Mesothelial cell of epicardium (in vitro differentiated cells): ENCODE measurements at regions not wholly inside any gene's neighbourhood (a gene's known extent, or its start where the extent isn't known, plus 50 kb on each side); places are given as distances from the start of the nearest gene placed in this dataset.
"Not testable (repeated sequence)": the region's sequence is repeated elsewhere in the genome, so short reads cannot be mapped to it uniquely, and the experiment has no call there.

Experiments
- DNase-seq, 2 experiments: peaks; one replicate each; pipeline ENCODE4 v3.0.0; 2021; ENCODE audit warnings: low spot score in 2 of 2; ENCODE audit not compliant: unreplicated experiment in 2 of 2
- H3K27ac Mint-ChIP-seq: 2 replicates; pipeline ENCODE4 v1.8.0; 2021; ENCODE audit warnings: mixed read lengths
- H3K27me3 Mint-ChIP-seq: 2 replicates; pipeline ENCODE4 v1.8.0; 2021; ENCODE audit warnings: low read depth, mixed read lengths
- H3K36me3 Mint-ChIP-seq: 2 replicates; pipeline ENCODE4 v1.8.0; 2021; ENCODE audit warnings: mixed read lengths
- H3K4me1 Mint-ChIP-seq: 2 replicates; pipeline ENCODE4 v1.8.0; 2021; ENCODE audit warnings: mixed read lengths
- H3K4me3 Mint-ChIP-seq: 2 replicates; pipeline ENCODE4 v1.8.0; 2021; ENCODE audit warnings: mild to moderate bottlenecking, moderate library complexity, mixed read lengths
- H3K9me3 Mint-ChIP-seq: 2 replicates; pipeline ENCODE4 v1.8.0; 2021; ENCODE audit warnings: mixed read lengths
- TF ChIP-seq, protein P1 (sequence below): fragments of 200-600 bp; sonication (generic); IDR thresholded peaks from one replicate; pipeline ENCODE4 v1.5.0; 2021; ENCODE audit warnings: antibody characterized with exemption; ENCODE audit not compliant: unreplicated experiment

DNA sequence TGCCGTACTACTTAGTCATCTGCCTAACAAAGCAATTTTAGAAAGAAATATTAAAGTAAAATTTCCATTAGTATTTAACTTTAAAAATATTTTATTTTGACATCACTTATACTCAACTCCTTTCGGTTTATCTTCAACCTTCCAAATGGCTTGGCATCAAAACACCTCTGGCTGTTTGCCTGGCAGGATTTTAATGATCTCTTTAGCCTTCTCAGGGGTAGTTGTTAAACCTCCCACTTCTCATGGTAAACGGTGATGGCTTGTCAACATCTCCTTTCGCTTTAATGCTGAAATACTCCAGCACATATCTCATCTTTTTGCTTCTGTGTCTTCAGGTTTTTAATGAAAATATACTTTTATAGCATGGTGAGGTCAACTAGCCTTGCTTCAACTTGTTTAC, 747.1 kb downstream of the CETN3 start:
- no peak overlapping the region for H3K4me3 Mint-ChIP-seq
- no peak for DNase-seq
- H3K27me3 Mint-ChIP-seq, result no peaks in the 10 kb centered on the region
- no peaks in the 10 kb centered on the region for H3K36me3 Mint-ChIP-seq
- H3K9me3 Mint-ChIP-seq, result peaks cover 57% of the 10 kb centered on the region
- H3K4me1 Mint-ChIP-seq, result no peaks in the 10 kb centered on the region
- H3K27ac Mint-ChIP-seq, result no peak overlapping the region
- TF ChIP-seq, protein P1, sequence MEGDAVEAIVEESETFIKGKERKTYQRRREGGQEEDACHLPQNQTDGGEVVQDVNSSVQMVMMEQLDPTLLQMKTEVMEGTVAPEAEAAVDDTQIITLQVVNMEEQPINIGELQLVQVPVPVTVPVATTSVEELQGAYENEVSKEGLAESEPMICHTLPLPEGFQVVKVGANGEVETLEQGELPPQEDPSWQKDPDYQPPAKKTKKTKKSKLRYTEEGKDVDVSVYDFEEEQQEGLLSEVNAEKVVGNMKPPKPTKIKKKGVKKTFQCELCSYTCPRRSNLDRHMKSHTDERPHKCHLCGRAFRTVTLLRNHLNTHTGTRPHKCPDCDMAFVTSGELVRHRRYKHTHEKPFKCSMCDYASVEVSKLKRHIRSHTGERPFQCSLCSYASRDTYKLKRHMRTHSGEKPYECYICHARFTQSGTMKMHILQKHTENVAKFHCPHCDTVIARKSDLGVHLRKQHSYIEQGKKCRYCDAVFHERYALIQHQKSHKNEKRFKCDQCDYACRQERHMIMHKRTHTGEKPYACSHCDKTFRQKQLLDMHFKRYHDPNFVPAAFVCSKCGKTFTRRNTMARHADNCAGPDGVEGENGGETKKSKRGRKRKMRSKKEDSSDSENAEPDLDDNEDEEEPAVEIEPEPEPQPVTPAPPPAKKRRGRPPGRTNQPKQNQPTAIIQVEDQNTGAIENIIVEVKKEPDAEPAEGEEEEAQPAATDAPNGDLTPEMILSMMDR, result no peak

DNA sequence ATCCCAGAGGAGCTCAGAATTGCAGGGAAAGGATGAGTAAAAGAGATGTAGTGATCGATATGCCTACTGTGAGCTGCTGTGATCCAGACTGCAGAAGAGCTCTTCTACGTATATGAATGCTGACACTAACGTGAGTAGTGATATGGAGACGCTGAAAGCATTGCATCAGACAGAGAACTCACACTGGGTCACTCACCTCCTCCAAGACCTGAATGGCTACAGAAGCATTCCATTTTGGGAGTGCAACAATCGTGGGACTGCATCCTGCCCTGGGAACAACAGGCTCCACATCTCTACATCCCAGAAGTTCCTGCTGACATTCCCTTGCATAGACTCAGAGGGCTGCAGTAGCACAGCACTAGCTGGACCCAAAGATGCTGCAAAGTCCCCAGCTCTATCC, 755.9 kb upstream of the MEF2C start:
- Mint-ChIP-seq H3K9me3 (peaks cover 26% of the 10 kb centered on the region), H3K4me3 (no peak overlapping the region), H3K27me3 (no peaks in the 10 kb centered on the region), H3K4me1 (no peaks in the 10 kb centered on the region), H3K27ac (no peak overlapping the region), H3K36me3 (no peaks in the 10 kb centered on the region)
- TF ChIP-seq, protein P1, result no peak
- DNase-seq, result no peak

DNA sequence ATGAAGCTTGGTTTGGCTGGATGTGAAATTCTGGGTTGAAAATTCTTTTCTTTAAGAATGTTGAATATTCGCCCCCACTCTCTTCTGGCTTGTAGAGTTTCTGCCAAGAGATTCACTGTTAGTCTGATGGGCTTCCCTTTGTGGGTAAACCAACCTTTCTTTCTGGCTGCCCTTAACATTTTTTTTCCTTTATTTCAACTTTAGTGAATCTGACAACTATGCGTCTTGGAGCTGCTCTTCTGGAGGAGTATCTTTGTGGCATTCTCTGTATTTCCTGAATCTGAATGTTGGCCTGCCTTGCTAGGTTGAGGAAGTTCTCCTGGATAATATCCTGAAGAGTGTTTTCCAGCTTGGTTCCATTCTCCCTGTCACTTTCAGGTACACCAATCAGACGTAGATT, 751.2 kb upstream of the MEF2C start:
- not testable (repeated sequence) for H3K36me3 Mint-ChIP-seq, H3K4me3 Mint-ChIP-seq, H3K4me1 Mint-ChIP-seq, H3K27ac Mint-ChIP-seq, H3K27me3 Mint-ChIP-seq, DNase-seq
- peaks cover 33% of the 10 kb centered on the region for H3K9me3 Mint-ChIP-seq

DNA sequence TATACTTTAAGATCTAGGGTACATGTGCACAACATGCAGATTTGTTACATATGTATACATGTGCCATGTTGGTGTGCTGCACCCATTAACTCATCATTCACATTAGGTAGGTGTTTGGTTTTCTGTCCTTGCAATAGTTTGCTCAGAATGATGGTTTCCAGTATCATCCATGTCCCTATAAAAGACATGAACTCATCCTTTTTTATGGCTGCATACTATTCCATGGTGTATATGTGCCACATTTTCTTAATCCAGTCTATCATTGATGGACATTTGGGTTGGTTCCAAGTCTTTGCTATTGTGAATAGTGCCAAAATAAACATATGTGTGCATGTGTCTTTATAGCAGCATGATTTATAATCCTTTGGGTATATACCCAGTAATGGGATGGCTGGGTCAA, 747.1 kb upstream of the MEF2C start:
- H3K4me3 Mint-ChIP-seq, H3K36me3 Mint-ChIP-seq, H3K27ac Mint-ChIP-seq, H3K4me1 Mint-ChIP-seq, H3K27me3 Mint-ChIP-seq, DNase-seq: not testable (repeated sequence)
- peaks cover 32% of the 10 kb centered on the region for H3K9me3 Mint-ChIP-seq

DNA sequence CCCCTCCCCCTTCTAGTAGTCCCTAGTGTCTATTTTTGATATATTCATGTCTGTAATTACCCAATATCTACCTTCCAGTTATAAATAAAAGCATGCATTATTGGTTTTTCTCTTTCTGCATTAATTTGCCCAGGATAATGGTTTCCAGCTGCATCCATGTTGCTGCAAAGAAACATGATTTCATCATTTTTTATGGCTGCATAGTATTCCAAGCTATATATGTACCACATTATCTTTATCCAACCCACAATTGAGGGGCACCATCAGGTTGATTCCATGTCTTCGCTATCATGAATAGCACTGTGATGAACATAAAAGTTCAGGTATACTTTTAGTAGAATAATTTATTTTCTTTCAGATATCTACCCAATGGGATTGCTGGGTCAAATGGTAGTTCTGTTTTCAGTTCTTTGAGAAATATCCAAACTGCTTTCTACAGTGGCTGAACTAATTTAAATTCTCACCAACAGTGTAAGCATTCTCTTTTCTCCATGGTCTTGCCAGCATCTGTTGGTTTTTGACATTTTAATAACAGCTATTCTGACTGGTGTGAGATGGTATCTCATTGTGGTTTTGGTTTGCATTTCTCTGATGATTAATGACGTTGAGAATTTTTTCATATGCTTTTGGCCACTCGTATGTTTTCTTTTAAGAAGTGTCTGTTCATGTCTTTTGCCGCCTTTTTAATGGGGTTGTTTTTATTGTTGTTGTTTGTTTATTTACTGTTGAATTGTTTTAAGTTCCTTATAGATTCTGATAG, 746.1 kb upstream of the MEF2C start:
- Mint-ChIP-seq H3K27ac (no peak overlapping the region), H3K4me1 (no peaks in the 10 kb centered on the region), H3K27me3 (no peaks in the 10 kb centered on the region), H3K36me3 (no peaks in the 10 kb centered on the region), H3K9me3 (peaks cover 25% of the 10 kb centered on the region), H3K4me3 (no peak overlapping the region)
- no peak for DNase-seq
- TF ChIP-seq, protein P1, result no peak

DNA sequence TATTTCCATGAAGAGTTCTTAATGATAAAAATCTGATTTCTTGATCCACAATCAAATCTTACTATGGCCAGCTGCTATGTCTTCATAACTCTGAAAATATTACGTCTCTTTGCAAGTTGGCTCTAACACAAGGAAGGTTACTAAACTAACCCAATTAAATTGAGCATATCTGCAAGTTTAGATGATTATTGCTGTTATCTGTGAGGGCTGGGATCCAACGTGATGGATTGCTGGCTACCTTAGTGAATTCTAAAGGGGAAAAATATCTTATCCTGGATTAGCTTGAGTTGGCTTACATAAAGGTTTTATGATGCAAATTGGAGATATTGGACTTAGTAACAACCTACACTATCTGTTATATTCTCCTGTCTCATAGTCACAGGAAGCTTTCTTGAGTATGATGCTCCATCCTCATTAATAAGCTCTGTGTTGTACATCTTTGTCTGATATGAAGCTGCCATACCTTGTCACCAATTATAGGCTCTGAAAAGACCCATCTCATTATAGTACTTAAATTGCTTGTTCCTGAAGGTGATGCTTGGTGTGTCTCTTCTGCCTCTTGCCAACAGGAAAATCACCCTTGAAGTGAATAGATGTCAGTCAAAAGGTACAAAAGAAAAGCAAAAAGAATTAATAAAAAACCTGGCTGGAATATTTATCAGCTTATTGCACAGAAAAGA, 733.0 kb upstream of the MEF2C start:
- no peak overlapping the region for H3K27ac Mint-ChIP-seq

More for the DNA sequence above, 733.0 kb upstream of the MEF2C start:
- Mint-ChIP-seq H3K36me3 (peaks cover 1% of the 10 kb centered on the region), H3K27me3 (no peaks in the 10 kb centered on the region), H3K4me3 (no peak overlapping the region), H3K9me3 (peaks cover 14% of the 10 kb centered on the region), H3K4me1 (no peaks in the 10 kb centered on the region)
- TF ChIP-seq, protein P1, result no peak
- DNase-seq, result no peak
